GM12878 (cell line): ENCODE measurements at regions not wholly inside any gene's neighbourhood (a gene's known extent, or its start where the extent isn't known, plus 50 kb on each side); places are given as distances from the start of the nearest gene placed in this dataset.

Source experiments
- BCL3 ChIP-seq: IDR thresholded peaks from 2 replicates; pipeline ENCODE4 v1.6.1; 2011; ENCODE audit warnings: borderline replicate concordance, low read depth, mild to moderate bottlenecking, moderate library complexity, low read length; ENCODE audit not compliant: insufficient read depth, poor library complexity, severe bottlenecking
- DPF2 ChIP-seq: fragments of 450-650 bp; IDR thresholded peaks from 2 replicates; pipeline ENCODE4 v1.6.1; 2017; ENCODE audit warnings: mild to moderate bottlenecking
- MEF2A ChIP-seq: IDR thresholded peaks from 2 replicates; pipeline ENCODE4 v1.6.1; 2011; ENCODE audit warnings: low read depth, mild to moderate bottlenecking, low read length, moderate library complexity; ENCODE audit not compliant: insufficient read depth
- MYC ChIP-seq: IDR thresholded peaks from 2 replicates; pipeline ENCODE4 v1.6.1; 2011; ENCODE audit warnings: mild to moderate bottlenecking, low read length, moderate library complexity, inconsistent platforms; ENCODE audit not compliant: insufficient read depth, insufficient replicate concordance, insufficient read length, severe bottlenecking
- RAD21 ChIP-seq: IDR thresholded peaks from 2 replicates; pipeline ENCODE4 v1.6.1; 2011; ENCODE audit warnings: mild to moderate bottlenecking, low read depth, low read length, moderate library complexity; ENCODE audit not compliant: insufficient read depth
- RELA ChIP-seq: fragments of 450-650 bp; IDR thresholded peaks from 2 replicates; pipeline ENCODE4 v1.8.0; 2014; ENCODE audit warnings: borderline replicate concordance; ENCODE audit not compliant: partially characterized antibody
- REST ChIP-seq: IDR thresholded peaks from 2 replicates; pipeline ENCODE4 v1.6.1; 2012; ENCODE audit warnings: mild to moderate bottlenecking, low read depth, low read length
- SP1 ChIP-seq: IDR thresholded peaks from one replicate; pipeline ENCODE4 v1.6.1; 2011; ENCODE audit warnings: low read depth, low read length

- TF ChIP-seq DPF2 (no peak), BCL3 (no peak), REST (no peak), SP1 (no peak), RELA (no peak), MYC (no peak), MEF2A (no peak), RAD21 (no peak)
These were observed 1193.4 kb downstream of the FSCB start for GRCh38 chr14:43313719-43314118.
